ENCODE measurements at regions not wholly inside any gene's neighbourhood (a gene's known extent, or its start where the extent isn't known, plus 50 kb on each side); places are given as distances from the start of the nearest gene placed in this dataset.

- TF ChIP-seq RNF2 (conservative IDR thresholded peaks at IDR 0.05; ENCODE audit: low read depth), result no peak
- peak; percentile 62 for TF ChIP-seq ISL2 (CRISPR knock-in tag; IDR thresholded peaks at IDR 0.05)
- no peak for TF ChIP-seq ZNF260 (CRISPR knock-in tag; IDR thresholded peaks at IDR 0.05; ENCODE audit: borderline replicate concordance, low read depth)
- TF ChIP-seq NONO (IDR thresholded peaks at IDR 0.05), result no peak
- 0 out of 2 replicates have a peak, but pooled peaks have one; percentile 30 for TF ChIP-seq NONO (CRISPR knock-in tag; conservative IDR thresholded peaks at IDR 0.05)
- TF ChIP-seq LBX2 (CRISPR knock-in tag; IDR thresholded peaks at IDR 0.05; ENCODE audit: borderline replicate concordance), result no peak
- no peak for TF ChIP-seq SUZ12 (IDR thresholded peaks at IDR 0.05; ENCODE audit: low read depth, low read length)
- TF ChIP-seq MAFF (IDR thresholded peaks at IDR 0.05; ENCODE audit: low read depth, low read length), result no peak
- peak; percentile 64 for TF ChIP-seq ARID5B (CRISPR knock-in tag; IDR thresholded peaks at IDR 0.05)
- no peak for TF ChIP-seq TERF1 (CRISPR knock-in tag; IDR thresholded peaks at IDR 0.05)
- TF ChIP-seq DRAP1 (CRISPR knock-in tag; IDR thresholded peaks at IDR 0.05), result peak; percentile 20; the same call in 1 of the 2 replicates
- TF ChIP-seq ETV6 (CRISPR knock-in tag; conservative IDR thresholded peaks at IDR 0.05), result peak; percentile 92; the same call in 1 of the 2 replicates
- TF ChIP-seq SMAD1 (CRISPR knock-in tag; IDR thresholded peaks at IDR 0.05; ENCODE audit: borderline replicate concordance, low read depth), result no peak
- peak; percentile 62; the same call in 1 of the 2 replicates for TF ChIP-seq ZNF609 (CRISPR knock-in tag; IDR thresholded peaks at IDR 0.05; ENCODE audit: borderline replicate concordance)
- TF ChIP-seq NAIF1 (CRISPR knock-in tag; IDR thresholded peaks at IDR 0.05; ENCODE audit: borderline replicate concordance), result no peak
- TF ChIP-seq RARA (CRISPR knock-in tag; IDR thresholded peaks at IDR 0.05), result peak; percentile 64
- 0 out of 2 replicates have a peak, but pooled peaks have one; percentile 36 for TF ChIP-seq ZNF124 (CRISPR knock-in tag; IDR thresholded peaks at IDR 0.05)
- TF ChIP-seq CAMTA2 (CRISPR knock-in tag; IDR thresholded peaks at IDR 0.05; ENCODE audit: borderline replicate concordance), result no peak
- TF ChIP-seq FOXK1 (CRISPR knock-in tag; IDR thresholded peaks at IDR 0.05; ENCODE audit: borderline replicate concordance, low read depth), result peak; percentile 55; the same call in 1 of the 2 replicates
- peak; percentile 45; the same call in 1 of the 2 replicates for TF ChIP-seq FOXO1 (CRISPR knock-in tag; IDR thresholded peaks at IDR 0.05)
- TF ChIP-seq SATB2 (CRISPR knock-in tag; IDR thresholded peaks at IDR 0.05), result 0 out of 2 replicates have a peak, but pooled peaks have one; percentile 46
These were observed 263.6 kb downstream of the PTTG2 start (continued) for GRCh38 chr4:38223782-38224236.
